ENCODE measurements at regions not wholly inside any gene's neighbourhood (a gene's known extent, or its start where the extent isn't known, plus 50 kb on each side); places are given as distances from the start of the nearest gene placed in this dataset.

GRCh38 chrX:34849371-34849770, 93.2 kb upstream of the FAM47B start:
- Histone ChIP-seq H3K4me3 (ENCODE audit: low read depth, low read length, poor library complexity, severe bottlenecking) (no peak overlapping the region), H3K36me3 (ENCODE audit: insufficient read depth, low read length) (no peaks in the 10 kb centered on the region), H3K27ac (ENCODE audit: low read depth, low read length, poor library complexity, severe bottlenecking) (no peak overlapping the region), H4K20me1 (ENCODE audit: insufficient read depth, low read length) (no peaks in the 10 kb centered on the region), H3K4me1 (ENCODE audit: insufficient read depth, low read length, poor library complexity, severe bottlenecking) (no peaks in the 10 kb centered on the region), H3K9me3 (ENCODE audit: low read length) (no peaks in the 10 kb centered on the region), H3K4me2 (ENCODE audit: low read length) (no peak overlapping the region), H3K79me2 (ENCODE audit: insufficient read depth, low read depth, low read length) (no peaks in the 10 kb centered on the region), H3K9me2 (ENCODE audit: insufficient read depth, low read length) (no peaks in the 10 kb centered on the region), H2AFZ (ENCODE audit: low read length) (no peak overlapping the region)
- DNase-seq (ENCODE audit: low spot score): no peak
- no TSS peak for BruUV-seq (replicated peaks)
- ChIA-PET POLR2A (no interaction called here), CTCF (ENCODE audit: unreplicated experiment) (no interaction called here)
- intact Hi-C loops (cut with micrococcal nuclease; ENCODE audit: unreplicated experiment): no loop called here
- TF ChIP-seq EZH2phosphoT487 (IDR thresholded peaks at IDR 0.05; ENCODE audit: borderline replicate concordance, low read depth, low read length): no peak
- TF ChIP-seq, protein P1, sequence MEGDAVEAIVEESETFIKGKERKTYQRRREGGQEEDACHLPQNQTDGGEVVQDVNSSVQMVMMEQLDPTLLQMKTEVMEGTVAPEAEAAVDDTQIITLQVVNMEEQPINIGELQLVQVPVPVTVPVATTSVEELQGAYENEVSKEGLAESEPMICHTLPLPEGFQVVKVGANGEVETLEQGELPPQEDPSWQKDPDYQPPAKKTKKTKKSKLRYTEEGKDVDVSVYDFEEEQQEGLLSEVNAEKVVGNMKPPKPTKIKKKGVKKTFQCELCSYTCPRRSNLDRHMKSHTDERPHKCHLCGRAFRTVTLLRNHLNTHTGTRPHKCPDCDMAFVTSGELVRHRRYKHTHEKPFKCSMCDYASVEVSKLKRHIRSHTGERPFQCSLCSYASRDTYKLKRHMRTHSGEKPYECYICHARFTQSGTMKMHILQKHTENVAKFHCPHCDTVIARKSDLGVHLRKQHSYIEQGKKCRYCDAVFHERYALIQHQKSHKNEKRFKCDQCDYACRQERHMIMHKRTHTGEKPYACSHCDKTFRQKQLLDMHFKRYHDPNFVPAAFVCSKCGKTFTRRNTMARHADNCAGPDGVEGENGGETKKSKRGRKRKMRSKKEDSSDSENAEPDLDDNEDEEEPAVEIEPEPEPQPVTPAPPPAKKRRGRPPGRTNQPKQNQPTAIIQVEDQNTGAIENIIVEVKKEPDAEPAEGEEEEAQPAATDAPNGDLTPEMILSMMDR (conservative IDR thresholded peaks at IDR 0.05; ENCODE audit: low read length): no peak

DNA sequence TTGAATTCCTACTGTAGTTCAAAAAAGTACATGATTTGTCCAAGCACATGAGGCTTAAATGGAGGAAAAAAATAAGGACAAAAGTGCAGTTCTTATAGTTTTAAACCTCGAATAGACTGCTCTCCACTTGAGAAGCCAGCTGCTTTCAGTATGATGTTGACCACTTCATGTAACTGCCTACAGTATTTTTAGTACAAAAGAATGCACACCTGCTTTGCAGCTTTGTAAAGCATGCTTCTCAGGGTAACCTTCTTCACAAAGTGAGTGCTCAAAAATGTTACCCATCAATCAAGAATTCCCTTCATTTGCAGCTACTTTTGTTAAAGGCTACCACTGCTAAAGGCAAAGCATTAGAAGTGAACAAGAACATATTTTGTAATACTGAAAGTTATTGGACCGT, 83.4 kb upstream of the FAM47B start:
- ChIA-PET CTCF (ENCODE audit: unreplicated experiment) (no interaction called here), POLR2A (no interaction called here)
- Histone ChIP-seq H4K20me1 (ENCODE audit: insufficient read depth, low read length) (no peaks in the 10 kb centered on the region), H3K79me2 (ENCODE audit: insufficient read depth, low read depth, low read length) (no peaks in the 10 kb centered on the region), H3K4me1 (ENCODE audit: insufficient read depth, low read length, poor library complexity, severe bottlenecking) (no peaks in the 10 kb centered on the region), H3K9me3 (ENCODE audit: low read length) (no peaks in the 10 kb centered on the region), H3K36me3 (ENCODE audit: insufficient read depth, low read length) (no peaks in the 10 kb centered on the region), H3K4me2 (ENCODE audit: low read length) (no peak overlapping the region), H2AFZ (ENCODE audit: low read length) (no peak overlapping the region), H3K9me2 (ENCODE audit: insufficient read depth, low read length) (no peaks in the 10 kb centered on the region), H3K27ac (ENCODE audit: low read depth, low read length, poor library complexity, severe bottlenecking) (no peak overlapping the region), H3K4me3 (ENCODE audit: low read depth, low read length, poor library complexity, severe bottlenecking) (no peak overlapping the region)
- TF ChIP-seq, protein P1 (conservative IDR thresholded peaks at IDR 0.05; ENCODE audit: low read length): no peak
- TF ChIP-seq EZH2phosphoT487 (IDR thresholded peaks at IDR 0.05; ENCODE audit: borderline replicate concordance, low read depth, low read length): no peak
- no TSS peak for BruUV-seq (replicated peaks)
- intact Hi-C loops (cut with micrococcal nuclease; ENCODE audit: unreplicated experiment): no loop called here
- no peak for DNase-seq (ENCODE audit: low spot score)

DNA sequence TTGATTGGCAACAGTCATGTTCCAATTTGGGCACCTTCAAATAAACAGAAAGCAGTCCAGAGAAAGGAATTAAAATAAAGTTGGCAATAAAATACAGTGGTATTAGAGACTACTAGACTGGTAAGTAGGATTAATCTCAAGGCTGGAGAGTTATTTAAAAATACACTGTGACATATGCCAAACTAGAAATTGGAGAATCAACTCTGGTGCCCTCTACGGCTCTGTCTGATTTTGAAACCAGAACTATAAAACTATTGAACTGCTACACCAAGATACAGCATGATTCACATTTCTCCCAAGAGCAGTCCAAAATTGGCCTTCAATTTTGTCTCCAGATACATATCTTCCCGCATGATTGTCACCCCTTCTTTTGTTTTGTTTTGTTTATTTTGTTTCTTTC, 78.7 kb upstream of the FAM47B start:
- Histone ChIP-seq H3K9me3 (ENCODE audit: low read length) (no peaks in the 10 kb centered on the region), H3K4me2 (ENCODE audit: low read length) (no peak overlapping the region), H3K79me2 (ENCODE audit: insufficient read depth, low read depth, low read length) (no peaks in the 10 kb centered on the region), H3K4me1 (ENCODE audit: insufficient read depth, low read length, poor library complexity, severe bottlenecking) (no peaks in the 10 kb centered on the region), H3K36me3 (ENCODE audit: insufficient read depth, low read length) (no peaks in the 10 kb centered on the region), H3K4me3 (ENCODE audit: low read depth, low read length, poor library complexity, severe bottlenecking) (no peak overlapping the region), H3K9me2 (ENCODE audit: insufficient read depth, low read length) (no peaks in the 10 kb centered on the region), H2AFZ (ENCODE audit: low read length) (no peak overlapping the region), H4K20me1 (ENCODE audit: insufficient read depth, low read length) (no peaks in the 10 kb centered on the region), H3K27ac (ENCODE audit: low read depth, low read length, poor library complexity, severe bottlenecking) (no peak overlapping the region)
- CTCF ChIA-PET (ENCODE audit: unreplicated experiment): no interaction called here
- no peak for DNase-seq (ENCODE audit: low spot score)
- intact Hi-C loops (cut with micrococcal nuclease; ENCODE audit: unreplicated experiment): no loop called here
- no TSS peak for BruUV-seq (replicated peaks)
- TF ChIP-seq, protein P1 (conservative IDR thresholded peaks at IDR 0.05; ENCODE audit: low read length): no peak
- TF ChIP-seq EZH2phosphoT487 (IDR thresholded peaks at IDR 0.05; ENCODE audit: borderline replicate concordance, low read depth, low read length): no peak
- POLR2A ChIA-PET: no interaction called here

Data from OCI-LY7 (cell line).